ENCODE measurements at regions not wholly inside any gene's neighbourhood (a gene's known extent, or its start where the extent isn't known, plus 50 kb on each side); places are given as distances from the start of the nearest gene placed in this dataset.

DNA sequence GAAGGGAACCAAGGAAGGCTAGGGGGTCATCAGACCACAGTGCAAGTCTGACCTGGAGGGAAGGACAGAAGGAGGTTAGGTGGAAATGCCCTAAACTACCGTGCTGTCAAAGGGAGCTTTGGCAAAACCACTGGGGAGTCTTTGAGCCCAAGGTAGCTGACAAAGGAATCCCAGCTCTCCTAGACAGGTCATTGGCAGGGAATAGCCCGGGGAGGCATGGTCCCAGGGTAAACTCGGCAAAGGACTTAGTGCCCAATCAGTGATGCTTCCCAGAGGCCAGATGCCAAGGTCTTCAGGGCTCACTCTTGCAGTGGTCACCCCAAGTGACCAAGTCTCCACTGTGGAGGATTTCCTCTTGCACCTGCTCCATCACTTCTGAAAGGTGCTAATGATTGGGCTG, 102.3 kb upstream of the CDYL start:
- Histone ChIP-seq H3K27ac (no peak overlapping the region), H3K36me3 (no peaks in the 10 kb centered on the region), H3K27me3 (no peaks in the 10 kb centered on the region), H3K4me3 (no peak overlapping the region), H3K9me3 (no peaks in the 10 kb centered on the region), H3K4me1 (no peaks in the 10 kb centered on the region)
- TF ChIP-seq, protein P1, sequence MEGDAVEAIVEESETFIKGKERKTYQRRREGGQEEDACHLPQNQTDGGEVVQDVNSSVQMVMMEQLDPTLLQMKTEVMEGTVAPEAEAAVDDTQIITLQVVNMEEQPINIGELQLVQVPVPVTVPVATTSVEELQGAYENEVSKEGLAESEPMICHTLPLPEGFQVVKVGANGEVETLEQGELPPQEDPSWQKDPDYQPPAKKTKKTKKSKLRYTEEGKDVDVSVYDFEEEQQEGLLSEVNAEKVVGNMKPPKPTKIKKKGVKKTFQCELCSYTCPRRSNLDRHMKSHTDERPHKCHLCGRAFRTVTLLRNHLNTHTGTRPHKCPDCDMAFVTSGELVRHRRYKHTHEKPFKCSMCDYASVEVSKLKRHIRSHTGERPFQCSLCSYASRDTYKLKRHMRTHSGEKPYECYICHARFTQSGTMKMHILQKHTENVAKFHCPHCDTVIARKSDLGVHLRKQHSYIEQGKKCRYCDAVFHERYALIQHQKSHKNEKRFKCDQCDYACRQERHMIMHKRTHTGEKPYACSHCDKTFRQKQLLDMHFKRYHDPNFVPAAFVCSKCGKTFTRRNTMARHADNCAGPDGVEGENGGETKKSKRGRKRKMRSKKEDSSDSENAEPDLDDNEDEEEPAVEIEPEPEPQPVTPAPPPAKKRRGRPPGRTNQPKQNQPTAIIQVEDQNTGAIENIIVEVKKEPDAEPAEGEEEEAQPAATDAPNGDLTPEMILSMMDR (IDR thresholded peaks at IDR 0.05) = no peak
- TF ChIP-seq POLR2AphosphoS5 (IDR thresholded peaks at IDR 0.05) (no peak), EP300 (IDR thresholded peaks at IDR 0.05) (no peak), POLR2A (IDR thresholded peaks at IDR 0.05) (no peak)
- WGBS, 2 donors = 60 to 93% methylated on average over 3 of the region's 3 CpGs
- DNase-seq (no peak), ATAC-seq (ENCODE audit: low FRiP score in 2 of 2) (no peak)

DNA sequence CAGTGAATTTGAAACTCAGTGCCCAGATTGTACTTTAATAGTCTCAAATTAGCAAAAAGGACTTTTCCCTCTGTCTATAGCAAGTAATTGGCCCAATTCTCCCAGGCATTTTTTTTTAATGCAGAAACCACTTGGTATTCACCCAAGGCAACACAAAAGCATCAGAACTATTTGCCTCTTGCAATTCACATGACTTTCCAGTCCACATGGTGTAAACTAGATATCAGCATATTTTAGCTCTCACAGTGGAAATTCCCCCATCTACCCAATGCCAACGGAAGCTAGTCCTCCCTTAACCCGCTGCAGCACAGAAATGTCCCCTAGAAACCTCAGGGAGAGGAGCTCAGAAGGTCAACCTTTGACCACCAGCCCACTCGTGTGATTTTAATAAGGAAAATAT, 103.4 kb upstream of the CDYL start:
- no peak overlapping the region for H3K27ac ChIP-seq
- no peak overlapping the region for H3K4me3 ChIP-seq
- no peaks in the 10 kb centered on the region for H3K9me3 ChIP-seq
- ATAC-seq (ENCODE audit: low FRiP score in 2 of 2) (no peak), DNase-seq (no peak)
- 78 to 92% methylated on average over 3 of the region's 3 CpGs for WGBS, 2 donors
- no peaks in the 10 kb centered on the region for H3K4me1 ChIP-seq
- H3K36me3 ChIP-seq = no peaks in the 10 kb centered on the region
- no peaks in the 10 kb centered on the region for H3K27me3 ChIP-seq
- TF ChIP-seq, protein P1 (IDR thresholded peaks at IDR 0.05) = no peak
- TF ChIP-seq POLR2AphosphoS5 (IDR thresholded peaks at IDR 0.05) = no peak
- no peak for TF ChIP-seq EP300 (IDR thresholded peaks at IDR 0.05)
- TF ChIP-seq POLR2A (IDR thresholded peaks at IDR 0.05) = no peak

DNA sequence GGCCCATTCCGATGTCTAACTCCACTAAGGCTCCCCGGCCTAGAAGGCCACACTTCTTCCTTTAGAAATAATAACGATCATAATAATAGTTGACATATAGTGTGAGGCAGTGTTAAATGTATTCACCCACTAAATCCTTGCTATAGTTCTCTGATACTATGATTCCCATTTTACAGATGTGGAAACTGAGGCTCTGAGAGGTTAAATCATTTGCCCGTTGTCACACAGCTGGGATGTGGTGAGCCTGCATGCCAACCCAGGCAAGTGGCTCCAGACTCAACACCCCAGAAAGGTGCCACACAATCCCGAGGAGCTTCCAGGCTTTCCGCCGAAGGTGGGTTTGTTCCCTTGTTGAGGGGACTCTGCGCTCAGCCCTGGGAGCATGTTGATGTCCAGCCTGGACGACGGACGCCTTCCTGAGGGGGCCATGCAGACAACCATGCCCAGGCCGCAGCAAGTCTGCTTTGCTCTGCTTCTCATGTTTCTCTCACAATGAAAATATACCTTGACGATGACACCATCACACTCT, 104.6 kb upstream of the CDYL start:
- TF ChIP-seq, protein P1 (IDR thresholded peaks at IDR 0.05) = no peak
- no peak for TF ChIP-seq POLR2A (IDR thresholded peaks at IDR 0.05)
- TF ChIP-seq EP300 (IDR thresholded peaks at IDR 0.05) = no peak
- Histone ChIP-seq H3K9me3 (no peaks in the 10 kb centered on the region), H3K4me1 (no peaks in the 10 kb centered on the region), H3K36me3 (no peaks in the 10 kb centered on the region), H3K27ac (no peak overlapping the region), H3K27me3 (no peaks in the 10 kb centered on the region), H3K4me3 (no peak overlapping the region)
- no peak for DNase-seq
- ATAC-seq (ENCODE audit: low FRiP score in 2 of 2) = no peak
- 87 to 95% methylated on average over 11 of the region's 13 CpGs for WGBS, 2 donors

DNA sequence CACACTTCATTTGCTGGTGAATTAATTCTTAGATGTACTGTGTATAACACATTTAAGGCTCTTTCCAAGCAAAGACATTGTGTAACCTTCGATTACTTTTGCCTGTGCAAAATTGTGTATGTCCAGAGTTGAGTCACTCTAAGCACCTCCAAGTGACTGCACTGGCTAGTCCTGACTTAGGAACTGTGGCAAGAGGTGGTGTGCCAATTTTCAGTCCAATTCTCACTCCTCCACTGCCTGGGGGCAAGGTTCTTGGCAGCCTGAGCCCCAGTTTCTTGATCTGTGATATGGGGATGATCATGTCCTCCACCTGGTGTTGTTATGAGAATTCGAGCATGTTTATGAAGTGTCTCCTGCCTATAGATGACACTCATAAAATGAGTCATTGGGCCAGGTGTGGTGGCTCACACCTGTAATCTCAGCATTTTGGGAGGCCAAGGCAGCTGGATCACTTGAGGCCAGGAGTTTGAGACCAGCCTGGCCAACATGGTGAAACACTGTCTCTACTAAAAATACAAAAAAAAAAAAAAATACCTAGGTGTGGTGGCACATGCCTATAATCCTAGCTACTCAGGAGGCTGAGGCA, 105.3 kb upstream of the CDYL start:
- 86 to 87% methylated on average over 1 to 2 of the region's 2 CpGs for WGBS, 2 donors
- Histone ChIP-seq H3K4me3 (no peak overlapping the region), H3K36me3 (no peaks in the 10 kb centered on the region), H3K9me3 (no peaks in the 10 kb centered on the region), H3K27ac (no peak overlapping the region), H3K4me1 (no peaks in the 10 kb centered on the region), H3K27me3 (no peaks in the 10 kb centered on the region)
- TF ChIP-seq POLR2AphosphoS5 (IDR thresholded peaks at IDR 0.05) = no peak
- TF ChIP-seq, protein P1 (IDR thresholded peaks at IDR 0.05) = no peak
- TF ChIP-seq POLR2A (IDR thresholded peaks at IDR 0.05) = no peak
- no peak for TF ChIP-seq EP300 (IDR thresholded peaks at IDR 0.05)
- DNase-seq (no peak), ATAC-seq (ENCODE audit: low FRiP score in 2 of 2) (no peak)

DNA sequence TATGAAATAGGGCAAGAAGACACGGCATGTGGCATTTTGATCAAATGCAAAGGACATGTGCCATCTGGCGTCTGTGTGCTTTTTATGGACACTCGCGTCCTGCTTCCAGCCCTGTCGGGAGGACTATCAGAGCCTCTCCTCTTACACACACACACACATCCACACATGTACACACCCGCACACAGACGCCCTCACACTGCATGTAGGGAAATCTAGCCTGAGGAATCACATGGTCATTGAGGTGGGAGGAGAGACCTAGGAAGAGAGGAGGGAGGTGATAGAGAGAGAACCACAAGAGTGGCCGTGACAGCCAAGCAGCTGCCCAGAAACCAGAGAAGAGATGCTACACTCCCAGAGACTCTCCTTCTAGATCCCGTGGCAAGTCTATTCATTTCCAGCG, 105.9 kb upstream of the CDYL start:
- DNase-seq = no peak
- Histone ChIP-seq H3K9me3 (no peaks in the 10 kb centered on the region), H3K4me1 (no peaks in the 10 kb centered on the region), H3K36me3 (no peaks in the 10 kb centered on the region), H3K27ac (no peak overlapping the region), H3K4me3 (no peak overlapping the region), H3K27me3 (no peaks in the 10 kb centered on the region)
- no peak for ATAC-seq (ENCODE audit: low FRiP score in 2 of 2)
- 78 to 91% methylated on average over 10 of the region's 10 CpGs for WGBS, 2 donors
- TF ChIP-seq POLR2A (IDR thresholded peaks at IDR 0.05) = no peak
- TF ChIP-seq, protein P1 (IDR thresholded peaks at IDR 0.05) = no peak
- no peak for TF ChIP-seq POLR2AphosphoS5 (IDR thresholded peaks at IDR 0.05)
